Adrenal gland (tissue), 5 donors: ENCODE measurements at regions not wholly inside any gene's neighbourhood (a gene's known extent, or its start where the extent isn't known, plus 50 kb on each side); places are given as distances from the start of the nearest gene placed in this dataset.

ENCODE experiments used
- POLR2A ChIP-seq, 2 donors: fragments of 450-650 bp; IDR thresholded peaks; one replicate each; pipeline ENCODE4 v1.6.1; 2017; ENCODE audit warnings: antibody characterized with exemption in 2 of 2, mild to moderate bottlenecking in 2 of 2, moderate library complexity in 1 of 2
- TF ChIP-seq, protein P1 (sequence below), 6 experiments: fragments of 450-650 bp in 4 of 6; fragments of 200-600 bp in 2 of 6; sonication (generic) in 1 of 6; IDR thresholded peaks; 1 replicate in 5 of 6; 2 replicates in 1 of 6; pipeline versions ENCODE4 v1.5.1 to v1.8.0; 2016 to 2021; ENCODE audit warnings: antibody characterized with exemption in 6 of 6, mild to moderate bottlenecking in 2 of 6, moderate library complexity in 1 of 6
- donor health status: DM: no; HTN: no; CAD: no.

GRCh38 chr3:23663246-23663645 is 142.5 kb upstream of the UBE2E1 start:
- TF ChIP-seq, protein P1, sequence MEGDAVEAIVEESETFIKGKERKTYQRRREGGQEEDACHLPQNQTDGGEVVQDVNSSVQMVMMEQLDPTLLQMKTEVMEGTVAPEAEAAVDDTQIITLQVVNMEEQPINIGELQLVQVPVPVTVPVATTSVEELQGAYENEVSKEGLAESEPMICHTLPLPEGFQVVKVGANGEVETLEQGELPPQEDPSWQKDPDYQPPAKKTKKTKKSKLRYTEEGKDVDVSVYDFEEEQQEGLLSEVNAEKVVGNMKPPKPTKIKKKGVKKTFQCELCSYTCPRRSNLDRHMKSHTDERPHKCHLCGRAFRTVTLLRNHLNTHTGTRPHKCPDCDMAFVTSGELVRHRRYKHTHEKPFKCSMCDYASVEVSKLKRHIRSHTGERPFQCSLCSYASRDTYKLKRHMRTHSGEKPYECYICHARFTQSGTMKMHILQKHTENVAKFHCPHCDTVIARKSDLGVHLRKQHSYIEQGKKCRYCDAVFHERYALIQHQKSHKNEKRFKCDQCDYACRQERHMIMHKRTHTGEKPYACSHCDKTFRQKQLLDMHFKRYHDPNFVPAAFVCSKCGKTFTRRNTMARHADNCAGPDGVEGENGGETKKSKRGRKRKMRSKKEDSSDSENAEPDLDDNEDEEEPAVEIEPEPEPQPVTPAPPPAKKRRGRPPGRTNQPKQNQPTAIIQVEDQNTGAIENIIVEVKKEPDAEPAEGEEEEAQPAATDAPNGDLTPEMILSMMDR (IDR thresholded peaks at IDR 0.05): no peak
- no peak for TF ChIP-seq POLR2A (IDR thresholded peaks at IDR 0.05)
